Fibroblast of lung (primary cell): ENCODE measurements at regions not wholly inside any gene's neighbourhood (a gene's known extent, or its start where the extent isn't known, plus 50 kb on each side); places are given as distances from the start of the nearest gene placed in this dataset.

Experiments
- DNase-seq, 2 donors: peaks; one replicate each; pipeline versions ENCODE4 v3.0.0 to v3.0.0-alpha.2; 2010; ENCODE audit warnings: low read depth in 2 of 2
- H2AFZ ChIP-seq: 2 replicates; pipeline ENCODE4 v1.5.1; 2012; ENCODE audit warnings: low read length, control low read depth, inconsistent platforms
- H3K27ac ChIP-seq: 2 replicates; pipeline ENCODE4 v1.5.1; 2011; ENCODE audit warnings: low read length, control low read depth; ENCODE audit not compliant: insufficient read depth
- H3K27me3 ChIP-seq: 2 replicates; pipeline ENCODE4 v1.5.1; 2011; ENCODE audit warnings: mild to moderate bottlenecking, low read length; ENCODE audit not compliant: control insufficient read depth, insufficient read depth
- H3K36me3 ChIP-seq: 2 replicates; pipeline ENCODE4 v1.5.1; 2011; ENCODE audit warnings: low read length; ENCODE audit not compliant: control insufficient read depth, insufficient read depth
- H3K4me1 ChIP-seq: 2 replicates; pipeline ENCODE4 v1.5.1; 2011; ENCODE audit warnings: low read length; ENCODE audit not compliant: control insufficient read depth, insufficient read depth; ENCODE audit errors: extremely low read depth
- H3K4me2 ChIP-seq: 2 replicates; pipeline ENCODE4 v1.5.1; 2011; ENCODE audit warnings: low read length, control low read depth; ENCODE audit not compliant: insufficient read depth; ENCODE audit errors: extremely low read depth
- H3K4me3 ChIP-seq, 4 experiments: fragments of 200-600 bp in 1 of 4; sonication (generic) in 1 of 4; replicated peaks in 1 of 4; 2 replicates each; pipeline ENCODE4 v1.5.1; 2011 to 2016; ENCODE audit warnings: low read length in 4 of 4, low read depth in 3 of 4, mild to moderate bottlenecking in 3 of 4, control low read depth in 2 of 4, inconsistent platforms in 1 of 4, mixed read lengths in 1 of 4; ENCODE audit not compliant: insufficient read depth in 1 of 4; ENCODE audit errors: control extremely low read depth in 1 of 4
- H3K79me2 ChIP-seq: 2 replicates; pipeline ENCODE4 v1.5.1; 2012; ENCODE audit warnings: mild to moderate bottlenecking, low read length, inconsistent platforms; ENCODE audit not compliant: control insufficient read depth, insufficient read depth
- H3K9ac ChIP-seq: 2 replicates; pipeline ENCODE4 v1.5.1; 2011; ENCODE audit warnings: mild to moderate bottlenecking, low read length, control low read depth; ENCODE audit not compliant: insufficient read depth
- H3K9me3 ChIP-seq: 2 replicates; pipeline ENCODE4 v1.5.1; 2012; ENCODE audit warnings: low read depth, low read length; ENCODE audit not compliant: control insufficient read depth, insufficient read depth
- H4K20me1 ChIP-seq: 2 replicates; pipeline ENCODE4 v1.5.1; 2011; ENCODE audit warnings: low read length; ENCODE audit not compliant: control insufficient read depth, insufficient read depth; ENCODE audit errors: extremely low read depth
- CTCF ChIP-seq, 2 donors: IDR thresholded peaks in 1 of 2; conservative IDR thresholded peaks in 1 of 2; 1 replicate in 1 of 2; 2 replicates in 1 of 2; pipeline ENCODE4 v1.5.1; 2011 to 2012; ENCODE audit warnings: low read length in 2 of 2, control low read depth in 1 of 2, inconsistent platforms in 1 of 2, low read depth in 1 of 2, mild to moderate bottlenecking in 1 of 2
- EZH2 ChIP-seq: IDR thresholded peaks from 2 replicates; pipeline ENCODE4 v1.5.1; 2012; ENCODE audit warnings: low read length, control low read depth, mild to moderate bottlenecking; ENCODE audit errors: missing control alignments

DNA sequence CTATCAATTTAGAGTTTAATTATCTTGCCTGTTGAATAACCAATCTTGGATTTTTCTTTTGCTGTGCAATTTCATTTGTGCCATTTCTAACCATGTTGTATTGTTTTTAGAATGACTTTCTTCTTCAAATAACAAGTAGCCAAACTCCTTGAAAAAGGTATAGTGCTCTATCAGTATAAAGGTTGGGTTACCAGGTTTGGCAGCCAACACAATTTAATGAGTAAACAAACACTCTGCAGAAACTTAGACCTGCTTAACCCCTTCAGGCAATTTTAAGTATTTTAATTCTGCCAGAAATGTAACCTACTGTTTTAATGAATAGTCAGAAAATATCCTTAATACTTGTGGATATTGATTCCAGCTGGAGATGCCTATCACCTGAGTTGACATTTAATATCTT, 299.8 kb downstream of the ARL4A start:
- Histone ChIP-seq H3K9ac (no peak overlapping the region), H3K9me3 (no peaks in the 10 kb centered on the region), H3K79me2 (no peaks in the 10 kb centered on the region), H3K27ac (no peak overlapping the region), H3K27me3 (no peaks in the 10 kb centered on the region), H3K4me3 (no peak overlapping the region), H2AFZ (no peak overlapping the region), H3K4me2 (no peak overlapping the region), H3K36me3 (no peaks in the 10 kb centered on the region), H4K20me1 (no peaks in the 10 kb centered on the region), H3K4me1 (no peaks in the 10 kb centered on the region)
- DNase-seq = no peak
- TF ChIP-seq CTCF (conservative IDR thresholded peaks at IDR 0.05 in 1 of 2, IDR thresholded peaks at IDR 0.05 in 1 of 2; ENCODE audit: low read depth in 1 of 2, low read length in 2 of 2) (no peak), EZH2 (no peak)

DNA sequence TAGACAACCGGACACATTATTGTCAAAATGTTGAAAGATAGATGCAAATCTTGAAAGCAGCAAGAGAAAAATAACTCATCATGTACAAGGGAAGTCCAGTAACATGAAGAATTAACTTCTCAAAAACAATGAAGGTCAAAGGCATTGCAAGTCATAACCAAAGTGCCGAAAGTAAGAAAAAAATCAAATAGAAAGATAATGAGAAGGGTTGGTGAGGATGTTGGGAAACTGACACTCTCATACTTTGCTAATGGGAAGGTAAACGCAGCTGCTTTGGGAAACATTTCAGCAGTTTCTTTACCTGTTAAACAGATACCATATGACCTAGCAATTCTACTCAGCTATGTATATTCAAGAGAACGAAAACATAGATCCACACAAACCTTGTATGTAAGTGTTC, 303.0 kb downstream of the ARL4A start:
- no peaks in the 10 kb centered on the region for H3K79me2 ChIP-seq
- no peaks in the 10 kb centered on the region for H3K36me3 ChIP-seq
- no peaks in the 10 kb centered on the region for H3K27me3 ChIP-seq
- TF ChIP-seq CTCF (conservative IDR thresholded peaks at IDR 0.05 in 1 of 2, IDR thresholded peaks at IDR 0.05 in 1 of 2; ENCODE audit: low read depth in 1 of 2, low read length in 2 of 2) (no peak), EZH2 (no peak)
- H3K4me3 ChIP-seq = no peak overlapping the region
- no peaks in the 10 kb centered on the region for H3K9me3 ChIP-seq
- no peak for DNase-seq
- no peak overlapping the region for H3K27ac ChIP-seq
- H3K4me1 ChIP-seq = no peaks in the 10 kb centered on the region
- no peak overlapping the region for H3K9ac ChIP-seq
- H2AFZ ChIP-seq = no peak overlapping the region
- H4K20me1 ChIP-seq = no peaks in the 10 kb centered on the region
- H3K4me2 ChIP-seq = no peak overlapping the region

- TF ChIP-seq EZH2 (no peak), CTCF (conservative IDR thresholded peaks at IDR 0.05 in 1 of 2, IDR thresholded peaks at IDR 0.05 in 1 of 2; ENCODE audit: low read depth in 1 of 2, low read length in 2 of 2) (no peak)
- no peak overlapping the region for H3K9ac ChIP-seq
- no peak for DNase-seq
- H4K20me1 ChIP-seq = no peaks in the 10 kb centered on the region
- H3K36me3 ChIP-seq = no peaks in the 10 kb centered on the region
- H2AFZ ChIP-seq = no peak overlapping the region
- H3K4me3 ChIP-seq = no peak overlapping the region
- no peaks in the 10 kb centered on the region for H3K79me2 ChIP-seq
- no peak overlapping the region for H3K4me2 ChIP-seq
- H3K9me3 ChIP-seq = no peaks in the 10 kb centered on the region
- H3K27me3 ChIP-seq = no peaks in the 10 kb centered on the region
- no peaks in the 10 kb centered on the region for H3K4me1 ChIP-seq
- no peak overlapping the region for H3K27ac ChIP-seq
Measured at GRCh38 chr7:12993025-12993424, 305.6 kb downstream of the ARL4A start.
